ENCODE measurements at regions not wholly inside any gene's neighbourhood (a gene's known extent, or its start where the extent isn't known, plus 50 kb on each side); places are given as distances from the start of the nearest gene placed in this dataset.

GRCh38 chr14:34027990-34028495 lies 77.2 kb upstream of the EGLN3 start:
- DNase-seq (ENCODE audit: low read depth), result no peak
- in situ Hi-C loops (cut with HindIII; ENCODE audit: low sequenced_read_pairs), result no loop called here
- TF ChIP-seq CTCF (IDR thresholded peaks at IDR 0.05; ENCODE audit: low read depth, low read length, missing control alignments), result no peak

GRCh38 chr14:34027130-34027989 lies 76.5 kb upstream of the EGLN3 start:
- no peak overlapping the region for H3K4me3 ChIP-seq (ENCODE audit: low read depth, low read length)
- no peak for DNase-seq (ENCODE audit: low read depth)
- in situ Hi-C loops (cut with HindIII; ENCODE audit: low sequenced_read_pairs), result no loop called here
- no peak for TF ChIP-seq CTCF (IDR thresholded peaks at IDR 0.05; ENCODE audit: low read depth, low read length, missing control alignments)

More at GRCh38 chr14:34027990-34028495, 77.2 kb upstream of the EGLN3 start:
- no peak overlapping the region for H3K4me3 ChIP-seq (ENCODE audit: low read depth, low read length)

- DNase-seq (ENCODE audit: low read depth), result no peak
- in situ Hi-C loops (cut with HindIII; ENCODE audit: low sequenced_read_pairs), result no loop called here
- H3K4me3 ChIP-seq (ENCODE audit: low read depth, low read length), result no peak overlapping the region
- TF ChIP-seq CTCF (IDR thresholded peaks at IDR 0.05; ENCODE audit: low read depth, low read length, missing control alignments), result no peak
Measured at GRCh38 chr14:34025325-34026017, 74.6 kb upstream of the EGLN3 start.

- no peak overlapping the region for H3K4me3 ChIP-seq (ENCODE audit: low read depth, low read length)
- DNase-seq (ENCODE audit: low read depth), result no peak
- in situ Hi-C loops (cut with HindIII; ENCODE audit: low sequenced_read_pairs), result no loop called here
- no peak for TF ChIP-seq CTCF (IDR thresholded peaks at IDR 0.05; ENCODE audit: low read depth, low read length, missing control alignments)
Measured at GRCh38 chr14:34024768-34025144, 73.9 kb upstream of the EGLN3 start.

GRCh38 chr14:34023824-34024767 lies 73.2 kb upstream of the EGLN3 start:
- no peak overlapping the region for H3K4me3 ChIP-seq (ENCODE audit: low read depth, low read length)
- no peak for DNase-seq (ENCODE audit: low read depth)
- in situ Hi-C loops (cut with HindIII; ENCODE audit: low sequenced_read_pairs), result no loop called here
- TF ChIP-seq CTCF (IDR thresholded peaks at IDR 0.05; ENCODE audit: low read depth, low read length, missing control alignments), result no peak

- TF ChIP-seq CTCF (IDR thresholded peaks at IDR 0.05; ENCODE audit: low read depth, low read length, missing control alignments), result no peak
- no peak for DNase-seq (ENCODE audit: low read depth)
- in situ Hi-C loops (cut with HindIII; ENCODE audit: low sequenced_read_pairs), result no loop called here
- no peak overlapping the region for H3K4me3 ChIP-seq (ENCODE audit: low read depth, low read length)
Measured at GRCh38 chr14:34021096-34021495, 70.2 kb upstream of the EGLN3 start.
